Gastrocnemius medialis (tissue), 4 donors: ENCODE measurements at regions not wholly inside any gene's neighbourhood (a gene's known extent, or its start where the extent isn't known, plus 50 kb on each side); places are given as distances from the start of the nearest gene placed in this dataset.

Source experiments
- CTCF ChIP-seq, 5 experiments: fragments of 450-650 bp in 3 of 5; fragments of 200-600 bp in 2 of 5; sonication (generic) in 2 of 5; IDR thresholded peaks in 4 of 5; conservative IDR thresholded peaks in 1 of 5; 1 replicate in 4 of 5; 2 replicates in 1 of 5; pipeline ENCODE4 v1.5.1; 2016 to 2019; ENCODE audit warnings: antibody characterized with exemption in 5 of 5, mild to moderate bottlenecking in 3 of 5, moderate library complexity in 3 of 5
- POLR2A ChIP-seq, 2 donors: fragments of 450-650 bp; IDR thresholded peaks; one replicate each; pipeline ENCODE4 v1.6.1; 2017; ENCODE audit warnings: antibody characterized with exemption in 2 of 2, mild to moderate bottlenecking in 2 of 2, moderate library complexity in 2 of 2

DNA sequence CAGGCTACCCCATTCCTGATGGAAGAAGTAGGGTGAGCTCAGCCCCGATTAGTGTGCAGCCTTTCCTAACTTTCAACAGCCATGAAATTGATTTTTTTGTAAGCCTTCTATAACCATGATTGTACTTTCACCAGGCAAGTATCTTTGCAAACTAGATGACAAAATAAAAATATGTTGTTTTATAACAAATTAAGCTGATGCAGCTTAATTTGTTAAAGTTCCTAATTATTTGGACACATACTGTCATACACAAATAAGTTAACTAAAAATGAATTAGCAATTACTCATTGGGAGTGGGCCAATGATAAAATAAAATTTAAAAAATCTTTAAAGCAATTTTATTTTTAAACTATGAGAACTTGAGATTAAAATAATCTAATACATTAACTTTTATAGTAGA is 113.1 kb upstream of the FANCL start:
- TF ChIP-seq CTCF (IDR thresholded peaks at IDR 0.05 in 4 of 5, conservative IDR thresholded peaks at IDR 0.05 in 1 of 5) (no peak), POLR2A (IDR thresholded peaks at IDR 0.05) (no peak)
